ENCODE measurements at regions not wholly inside any gene's neighbourhood (a gene's known extent, or its start where the extent isn't known, plus 50 kb on each side); places are given as distances from the start of the nearest gene placed in this dataset.
A peak's percentile ranks its signal among the peaks of the same experiment; 100 is the strongest.

DNA sequence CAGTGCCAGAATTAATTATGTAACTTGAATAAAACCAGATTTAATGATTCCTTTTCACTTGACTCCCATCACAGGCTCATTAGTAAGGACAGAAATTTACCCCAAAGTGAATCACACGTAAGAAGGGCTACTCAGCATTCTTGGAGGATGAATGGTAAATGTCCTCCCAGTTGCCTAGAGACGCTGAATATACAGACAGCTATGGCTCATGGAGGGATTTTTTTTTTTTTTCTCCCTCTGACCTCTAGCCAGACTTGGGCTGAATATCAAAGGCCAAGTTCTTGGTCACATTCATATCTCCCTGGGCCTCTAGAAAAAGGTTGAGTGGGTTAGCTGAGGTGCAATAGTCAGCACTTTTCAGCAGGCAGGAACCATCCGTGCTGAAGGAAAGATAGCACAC lies 77.5 kb downstream of the PHLDA1 start:
- no peak for TF ChIP-seq CTCF (conservative IDR thresholded peaks at IDR 0.05; ENCODE audit: low read depth, low read length)
- peak; percentile 99 for DNase-seq (ENCODE audit: low read depth)
- no peak overlapping the region for H3K4me3 ChIP-seq (ENCODE audit: low read length)

DNA sequence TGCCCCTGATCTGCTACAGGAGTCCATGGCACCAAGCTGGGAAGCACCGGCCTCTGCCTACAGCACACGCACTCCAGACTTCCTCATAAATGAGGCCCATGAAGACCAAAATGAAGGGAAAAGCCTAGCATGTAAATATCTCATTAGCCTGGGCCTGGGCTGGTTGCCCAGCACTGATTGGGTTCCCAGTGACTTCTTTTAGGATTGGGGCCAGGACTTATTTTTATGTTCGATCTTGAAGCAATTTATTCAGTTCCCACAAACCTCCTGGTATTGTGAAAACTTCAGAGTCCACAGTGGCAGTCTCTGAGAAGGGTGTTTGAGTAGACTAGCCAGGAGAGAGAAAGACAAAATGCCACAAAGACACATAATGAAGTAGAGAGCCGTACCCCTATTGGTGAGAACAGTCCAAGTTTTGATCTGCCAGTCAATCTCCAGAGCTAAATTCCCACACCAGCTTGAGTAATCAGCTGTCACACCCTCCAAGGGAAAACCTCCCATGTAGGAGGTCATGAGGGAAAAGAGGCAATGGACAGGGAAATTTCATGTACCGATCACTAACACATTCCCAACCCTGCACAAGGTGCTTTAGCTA lies 78.2 kb downstream of the PHLDA1 start:
- H3K4me3 ChIP-seq (ENCODE audit: low read length): no peak overlapping the region
- no peak for TF ChIP-seq CTCF (conservative IDR thresholded peaks at IDR 0.05; ENCODE audit: low read depth, low read length)
- DNase-seq (ENCODE audit: low read depth): peak; percentile 79

GRCh38 chr12:75951399-75952278 lies 79.9 kb downstream of the PHLDA1 start:
- no peak for TF ChIP-seq CTCF (conservative IDR thresholded peaks at IDR 0.05; ENCODE audit: low read depth, low read length)
- no peak for DNase-seq (ENCODE audit: low read depth)
- H3K4me3 ChIP-seq (ENCODE audit: low read length): no peak overlapping the region

DNA sequence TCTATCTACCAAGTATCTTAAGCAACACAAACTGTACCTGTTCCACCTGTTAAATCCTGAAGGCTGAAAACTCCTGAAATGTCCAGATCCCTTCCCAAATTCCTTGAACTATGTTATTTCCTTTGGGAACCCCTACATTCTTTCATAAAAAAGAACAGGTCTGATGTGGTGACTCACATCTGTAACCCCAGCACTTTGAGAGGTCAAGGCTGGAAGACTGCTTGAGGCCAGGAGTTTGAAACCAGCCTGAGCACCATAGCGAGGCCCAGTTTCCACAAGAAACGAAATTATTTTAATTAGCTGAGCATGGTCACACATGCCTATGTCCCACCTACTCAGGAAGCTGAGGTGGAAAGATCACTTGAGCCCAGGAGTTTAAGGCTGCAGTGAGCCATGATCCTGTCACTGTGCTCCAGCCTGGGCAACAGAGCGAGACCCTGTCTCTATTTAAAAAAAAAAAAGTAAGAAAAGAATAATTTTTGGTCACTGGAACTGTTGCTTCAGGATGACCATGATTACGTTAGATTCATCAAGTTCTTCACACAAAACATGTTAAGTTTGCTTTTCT lies 84.3 kb downstream of the PHLDA1 start:
- no peak for TF ChIP-seq CTCF (conservative IDR thresholded peaks at IDR 0.05; ENCODE audit: low read depth, low read length)
- no peak overlapping the region for H3K4me3 ChIP-seq (ENCODE audit: low read length)
- no peak for DNase-seq (ENCODE audit: low read depth)

DNA sequence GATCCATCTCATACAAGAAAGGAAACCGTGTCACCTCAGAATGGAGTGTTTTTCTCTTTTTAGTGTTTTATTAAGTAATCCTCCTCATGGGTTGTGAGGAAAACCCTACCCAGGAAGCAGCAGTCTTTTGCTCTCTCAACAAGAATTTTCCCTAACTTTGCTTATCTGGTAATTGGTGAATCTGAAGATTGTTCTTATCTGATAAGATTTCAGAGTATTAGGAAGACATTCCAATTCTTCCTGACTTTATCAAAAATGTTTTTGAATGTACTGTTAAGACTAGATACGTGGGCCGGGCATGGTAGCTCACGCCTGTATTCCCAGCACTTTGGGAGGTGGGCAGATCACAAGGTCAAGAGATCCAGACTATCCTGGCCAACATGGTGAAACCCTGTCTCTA lies 86.0 kb downstream of the PHLDA1 start:
- no peak overlapping the region for H3K4me3 ChIP-seq (ENCODE audit: low read length)
- TF ChIP-seq CTCF (conservative IDR thresholded peaks at IDR 0.05; ENCODE audit: low read depth, low read length): no peak
- DNase-seq (ENCODE audit: low read depth): no peak

DNA sequence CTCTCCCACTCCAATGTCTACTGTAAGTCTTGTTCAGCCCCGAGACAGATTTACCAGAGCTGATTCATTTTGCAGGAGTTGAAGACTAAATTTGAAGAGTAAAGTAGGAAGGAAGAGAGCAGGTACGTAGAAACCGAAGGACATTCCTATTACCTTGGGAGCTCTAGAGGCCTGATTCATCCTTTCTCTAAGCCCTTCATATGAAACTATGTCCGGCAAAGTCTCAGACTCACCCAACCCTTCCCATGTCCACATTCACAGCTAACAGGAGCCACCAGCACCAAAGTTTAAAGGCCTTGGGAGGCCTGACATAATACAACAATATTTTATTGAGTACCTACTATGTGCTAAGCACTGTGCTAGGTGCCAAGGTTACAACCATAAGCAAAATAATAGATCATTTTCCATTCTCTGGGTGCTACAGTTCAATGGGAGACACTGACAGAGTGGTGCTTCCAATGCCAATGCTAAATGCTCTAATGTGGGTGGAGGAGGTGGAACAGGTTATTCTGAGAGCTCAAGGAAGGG lies 86.6 kb downstream of the PHLDA1 start:
- no peak for DNase-seq (ENCODE audit: low read depth)
- no peak for TF ChIP-seq CTCF (conservative IDR thresholded peaks at IDR 0.05; ENCODE audit: low read depth, low read length)

More for the DNA sequence above, 86.6 kb downstream of the PHLDA1 start:
- H3K4me3 ChIP-seq (ENCODE audit: low read length): no peak overlapping the region
